IMR-90 (cell line): ENCODE measurements at regions not wholly inside any gene's neighbourhood (a gene's known extent, or its start where the extent isn't known, plus 50 kb on each side); places are given as distances from the start of the nearest gene placed in this dataset.

ENCODE experiments used
- ATAC-seq: fragments of 200-7000 bp; cut with Tn5 transposase; 2 replicates; pipeline ENCODE4 v1.9.1; 2020; ENCODE audit warnings: low read depth, mild to moderate bottlenecking, moderate library complexity
- BruUV-seq: library from RNA; stranded (reverse); fragments of 400-500 nt; replicated peaks from 2 replicates; lab custom pipeline; 2021; lab: Mats Ljungman, UMichigan
- CTCF ChIA-PET: fragments of 300-600 bp; formaldehyde crosslinking; extraction: SDS; loops from one replicate; lab custom pipeline; 2021; ENCODE audit warnings: antibody characterized with exemption; lab: Yijun Ruan, JAX
- POLR2A ChIA-PET: fragments of 300-600 bp; sonication (Branson Sonifier 250); formaldehyde crosslinking; loops from one replicate; lab custom pipeline; 2022; ENCODE audit warnings: antibody characterized with exemption; ENCODE audit not compliant: unreplicated experiment; lab: Charles Lee
- DNase-seq: peaks from one replicate; pipeline ENCODE4 v3.0.0; 2013
- H2AFZ ChIP-seq: replicated peaks from 2 replicates; pipeline ENCODE3; 2013; ENCODE audit warnings: low read length, mild to moderate bottlenecking; ENCODE audit not compliant: poor library complexity
- H2AK5ac ChIP-seq: 2 replicates; pipeline ENCODE4 v1.6.1; 2013; ENCODE audit warnings: low read depth, low read length, inconsistent platforms
- H2AK9ac ChIP-seq: replicated peaks from 2 replicates; pipeline ENCODE3; 2013; ENCODE audit warnings: mild to moderate bottlenecking, low read depth, low read length, moderate library complexity; ENCODE audit not compliant: poor library complexity
- H2BK120ac ChIP-seq: 2 replicates; pipeline ENCODE4 v1.6.1; 2013; ENCODE audit warnings: low read depth, low read length, inconsistent platforms
- H2BK15ac ChIP-seq: 3 replicates; pipeline ENCODE4 v1.6.1; 2013; ENCODE audit warnings: low read depth, low read length, inconsistent platforms
- H2BK20ac ChIP-seq: 2 replicates; pipeline ENCODE4 v1.6.1; 2013; ENCODE audit warnings: low read depth, mild to moderate bottlenecking, inconsistent platforms, low read length, moderate library complexity
- H2BK5ac ChIP-seq: 2 replicates; pipeline ENCODE4 v1.6.1; 2013; ENCODE audit warnings: mild to moderate bottlenecking, low read depth, low read length, inconsistent platforms; ENCODE audit not compliant: poor library complexity, severe bottlenecking
- H3K14ac ChIP-seq: replicated peaks from 2 replicates; pipeline ENCODE4 v1.6.1; 2013; ENCODE audit warnings: low read depth, low read length, inconsistent platforms
- H3K18ac ChIP-seq: 2 replicates; pipeline ENCODE4 v1.6.1; 2013; ENCODE audit warnings: low read depth, low read length, control low read depth
- H3K23ac ChIP-seq: 2 replicates; pipeline ENCODE4 v1.6.1; 2013; ENCODE audit warnings: low read depth, low read length, inconsistent platforms
- H3K27ac ChIP-seq: 2 replicates; pipeline ENCODE4 v1.5.1; 2013; ENCODE audit warnings: mild to moderate bottlenecking, control low read depth, low read length; ENCODE audit not compliant: insufficient read depth
- H3K27me3 ChIP-seq: 2 replicates; pipeline ENCODE4 v1.6.1; 2013; ENCODE audit warnings: low read length; ENCODE audit not compliant: control insufficient read depth, insufficient read depth
- H3K36me3 ChIP-seq: 2 replicates; pipeline ENCODE4 v1.6.1; 2013; ENCODE audit warnings: low read length, mixed read lengths; ENCODE audit not compliant: control insufficient read depth, insufficient read depth
- H3K4ac ChIP-seq: 2 replicates; pipeline ENCODE4 v1.6.1; 2013; ENCODE audit warnings: low read depth, low read length, inconsistent platforms
- H3K4me1 ChIP-seq: 2 replicates; pipeline ENCODE4 v1.6.1; 2013; ENCODE audit warnings: low read length, mixed read lengths; ENCODE audit not compliant: control insufficient read depth, insufficient read depth
- H3K4me2 ChIP-seq: 2 replicates; pipeline ENCODE4 v1.6.1; 2013; ENCODE audit warnings: low read depth, mild to moderate bottlenecking, control low read depth, low read length, moderate library complexity
- H3K4me3 ChIP-seq: 2 replicates; pipeline ENCODE4 v1.5.1; 2013; ENCODE audit warnings: low read depth, mild to moderate bottlenecking, control low read depth, low read length, moderate library complexity; ENCODE audit not compliant: insufficient read depth
- H3K56ac ChIP-seq: 2 replicates; pipeline ENCODE4 v1.6.1; 2013; ENCODE audit warnings: low read length, inconsistent platforms; ENCODE audit not compliant: insufficient read depth; ENCODE audit errors: extremely low read depth
- H3K79me1 ChIP-seq, 2 experiments: 2 replicates each; pipeline ENCODE4 v1.6.1; 2013; ENCODE audit warnings: low read length in 2 of 2, inconsistent platforms in 1 of 2, low read depth in 1 of 2
- H3K9ac ChIP-seq: 2 replicates; pipeline ENCODE4 v1.6.1; 2013; ENCODE audit warnings: low read depth, low read length, control low read depth
- H3K9me1 ChIP-seq: 2 replicates; pipeline ENCODE4 v1.6.1; 2013; ENCODE audit warnings: low read length, inconsistent platforms; ENCODE audit not compliant: insufficient read depth
- H3K9me3 ChIP-seq: 2 replicates; pipeline ENCODE4 v1.6.1; 2013; ENCODE audit warnings: low read length; ENCODE audit not compliant: control insufficient read depth, insufficient read depth
- H4K20me1 ChIP-seq: 2 replicates; pipeline ENCODE4 v1.6.1; 2013; ENCODE audit warnings: low read length, inconsistent platforms; ENCODE audit not compliant: insufficient read depth
- H4K5ac ChIP-seq: 2 replicates; pipeline ENCODE4 v1.6.1; 2013; ENCODE audit warnings: mild to moderate bottlenecking, low read depth, low read length, control low read depth
- H4K8ac ChIP-seq, 2 experiments: 2 replicates each; pipeline ENCODE4 v1.6.1; 2013; ENCODE audit warnings: low read depth in 2 of 2, low read length in 2 of 2, control low read depth in 1 of 2, inconsistent platforms in 1 of 2
- H4K91ac ChIP-seq: 2 replicates; pipeline ENCODE4 v1.6.1; 2013; ENCODE audit warnings: low read depth, low read length, inconsistent platforms; ENCODE audit not compliant: insufficient read depth
- CEBPB ChIP-seq: IDR thresholded peaks from 2 replicates; pipeline ENCODE4 v1.6.1; 2012; ENCODE audit warnings: low read depth, low read length, improper control_type of control experiment
- CHD1 ChIP-seq: IDR thresholded peaks from 2 replicates; pipeline ENCODE4 v1.6.1; 2012; ENCODE audit warnings: low read depth, low read length, improper control_type of control experiment
- CTCF ChIP-seq: conservative IDR thresholded peaks from 2 replicates; pipeline ENCODE4 v1.5.1; 2012; ENCODE audit warnings: mild to moderate bottlenecking, low read depth, low read length, improper control_type of control experiment
- FOS ChIP-seq: fragments of 150-350 bp; IDR thresholded peaks from 2 replicates; pipeline ENCODE4 v1.6.1; 2016; ENCODE audit warnings: low read depth, low read length
- MAZ ChIP-seq: IDR thresholded peaks from 2 replicates; pipeline ENCODE4 v1.6.1; 2012; ENCODE audit warnings: low read depth, mild to moderate bottlenecking, low read length, improper control_type of control experiment, moderate library complexity, borderline replicate concordance
- NFE2L2 ChIP-seq: fragments of 150-350 bp; IDR thresholded peaks from 2 replicates; pipeline ENCODE4 v1.6.1; 2016; ENCODE audit warnings: low read depth, mild to moderate bottlenecking, low read length
- RAD21 ChIP-seq: IDR thresholded peaks from 2 replicates; pipeline ENCODE4 v1.6.1; 2012; ENCODE audit warnings: low read length, improper control_type of control experiment
- RFX5 ChIP-seq: IDR thresholded peaks from 2 replicates; pipeline ENCODE4 v1.8.0; 2012; ENCODE audit warnings: low read depth, mild to moderate bottlenecking, low read length, moderate library complexity
- SMC3 ChIP-seq: fragments of 150-350 bp; IDR thresholded peaks from 2 replicates; pipeline ENCODE4 v1.6.1; 2016; ENCODE audit warnings: low read depth, mild to moderate bottlenecking, antibody characterized with exemption, low read length, moderate library complexity
- WGBS, 2 experiments: methylation state at CpG; one replicate each; pipeline versions ENCODE4 v1.1.5 to v1.1.7; 2013; ENCODE audit warnings: missing lambda C conversion rate in 2 of 2; ENCODE audit not compliant: insufficient read length in 1 of 2; ENCODE audit errors: extremely low coverage in 2 of 2; 5-methylcytosine and 5-hydroxymethylcytosine counted together
- dilution Hi-C: fragments of 300-500 bp; cut with HindIII; formaldehyde crosslinking; loops from one replicate; pipeline ENCODE4 v1.14.3; 2018; ENCODE audit warnings: low sequenced_read_pairs; ENCODE audit not compliant: unreplicated experiment
- in situ Hi-C: fragments of 300-500 bp; cut with MboI; formaldehyde crosslinking; loops from 3 replicates; pipeline ENCODE4 v1.14.3; 2019; ENCODE audit warnings: low sequenced_read_pairs, inconsistent platforms, mixed read lengths
- intact Hi-C: fragments of 100-400 bp; cut with micrococcal nuclease; formaldehyde crosslinking; loops from 2 replicates; pipeline ENCODE4 v1.10.0; 2022

- Histone ChIP-seq H3K4me1 (peaks cover 2% of the 10 kb centered on the region; the same call in 1 of the 2 replicates), H4K91ac (no peak overlapping the region), H3K79me1 (no peaks in the 10 kb centered on the region), H2AFZ (no peak overlapping the region), H3K56ac (no peak overlapping the region), H3K18ac (no peak overlapping the region), H4K5ac (no peak overlapping the region), H3K23ac (no peak overlapping the region), H2AK9ac (no peak overlapping the region), H4K8ac (no peak overlapping the region), H2AK5ac (no peak overlapping the region), H3K9me1 (no peaks in the 10 kb centered on the region), H2BK120ac (no peak overlapping the region), H3K9ac (no peak overlapping the region), H2BK20ac (no peak overlapping the region), H3K4me3 (no peak overlapping the region), H3K9me3 (no peaks in the 10 kb centered on the region), H3K27me3 (no peaks in the 10 kb centered on the region), H3K4ac (no peak overlapping the region), H3K27ac (no peak overlapping the region), H2BK5ac (no peak overlapping the region), H4K20me1 (no peaks in the 10 kb centered on the region), H3K36me3 (no peaks in the 10 kb centered on the region), H3K14ac (no peak overlapping the region), H2BK15ac (no peak overlapping the region), H3K4me2 (no peak overlapping the region)
- dilution Hi-C loops: no loop called here
- ATAC-seq (no peak), DNase-seq (no peak)
- BruUV-seq: no TSS peak
- POLR2A ChIA-PET: no interaction called here
- in situ Hi-C loops: no loop called here
- WGBS, 2 experiments: no CpG with 5 or more reads among the region's 1 CpG
- intact Hi-C loops: no loop called here
- CTCF ChIA-PET: no interaction called here
- no peak for TF ChIP-seq SMC3
- TF ChIP-seq CTCF: no peak
- no peak for TF ChIP-seq CEBPB
- no peak for TF ChIP-seq RAD21
- no peak for TF ChIP-seq FOS
- no peak for TF ChIP-seq CHD1
- no peak for TF ChIP-seq MAZ
- no peak for TF ChIP-seq RFX5
- TF ChIP-seq NFE2L2: no peak
Measured at GRCh38 chr6:150667359-150667758, 67.7 kb downstream of the PLEKHG1 start.
